ENCODE measurements at regions not wholly inside any gene's neighbourhood (a gene's known extent, or its start where the extent isn't known, plus 50 kb on each side); places are given as distances from the start of the nearest gene placed in this dataset.
A peak's percentile ranks its signal among the peaks of the same experiment; 100 is the strongest.

DNA sequence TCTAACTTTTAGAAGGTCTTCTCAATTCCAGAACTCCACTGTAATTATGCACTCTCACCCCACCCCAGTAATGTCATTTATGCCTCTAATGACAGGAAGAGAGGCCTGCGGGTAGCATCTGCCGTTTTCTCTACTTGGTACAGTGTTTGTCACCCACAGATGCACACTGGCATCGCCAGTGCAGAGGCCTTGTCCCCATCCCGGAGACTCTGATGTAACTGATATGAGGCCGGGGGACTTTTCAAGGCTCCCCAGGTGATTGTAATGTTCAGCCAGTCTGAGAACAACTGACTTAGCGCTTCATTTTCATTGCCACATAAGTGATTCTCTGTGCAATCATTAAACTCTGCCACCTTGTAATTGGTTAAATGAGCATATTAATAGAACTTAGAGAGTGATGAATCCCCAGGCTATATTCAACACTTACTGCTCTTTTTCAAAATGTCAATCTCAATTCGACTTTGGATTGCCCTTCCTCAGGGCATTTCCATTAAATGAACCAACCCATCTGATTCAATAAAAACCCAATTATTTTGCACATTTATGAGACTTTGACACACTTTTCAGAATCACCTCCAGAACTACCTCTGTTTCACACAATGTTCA is 113.2 kb downstream of the HERPUD2 start:
- DNase-seq: no peak

GRCh38 chr7:35576031-35576573 is 118.8 kb downstream of the HERPUD2 start:
- DNase-seq: no peak

GRCh38 chr7:35571611-35572240 is 123.2 kb downstream of the HERPUD2 start:
- DNase-seq: no peak

DNA sequence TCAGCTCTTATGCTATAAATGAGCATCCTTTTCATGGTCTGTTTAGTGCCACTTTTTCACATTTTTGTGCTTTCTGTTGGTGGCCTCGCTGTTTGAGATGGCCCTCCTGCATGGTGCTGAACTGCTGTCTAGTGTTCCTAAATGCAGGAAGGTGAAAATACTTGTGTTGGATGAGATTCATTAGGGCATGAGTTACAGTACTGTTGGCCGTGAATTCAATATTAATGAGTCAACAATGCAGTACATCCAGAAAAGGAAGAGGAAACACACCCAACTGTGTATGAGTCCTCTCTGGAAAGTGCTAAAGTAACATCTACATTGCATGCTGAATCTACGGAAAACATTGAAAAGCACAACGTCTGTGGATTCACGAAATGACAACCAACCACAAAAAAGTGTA is 124.0 kb downstream of the HERPUD2 start:
- DNase-seq: no peak

DNA sequence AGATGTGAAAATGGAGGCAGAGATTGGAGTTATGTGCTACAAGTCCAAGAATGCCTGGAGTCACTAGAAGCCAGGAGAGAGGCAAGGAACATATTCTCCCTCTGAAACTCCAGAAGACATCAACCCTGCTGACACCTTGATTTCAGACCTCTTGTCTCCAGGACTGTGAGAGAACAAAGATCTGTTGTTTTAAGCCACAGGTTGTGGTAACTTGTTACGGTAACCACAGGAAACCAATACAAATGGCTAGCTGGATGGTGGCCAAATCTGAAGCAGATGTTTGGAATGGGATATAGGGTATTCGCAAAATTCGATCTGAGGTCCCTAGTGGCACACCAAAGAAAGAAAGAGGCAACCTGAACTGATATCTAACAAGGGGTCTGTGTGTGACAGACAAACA is 129.0 kb downstream of the HERPUD2 start:
- DNase-seq: no peak

- no peak for DNase-seq
Measured at GRCh38 chr7:35558841-35559240, 136.1 kb downstream of the HERPUD2 start.

- no peak for DNase-seq
Measured at GRCh38 chr7:35556515-35557471, 138.1 kb downstream of the HERPUD2 start.

GRCh38 chr7:35555934-35556333 is 139.0 kb downstream of the HERPUD2 start:
- DNase-seq: no peak

- no peak for DNase-seq
Measured at GRCh38 chr7:35555386-35555785, 139.5 kb downstream of the HERPUD2 start.

GRCh38 chr7:35553519-35553918 is 141.4 kb downstream of the HERPUD2 start:
- DNase-seq: no peak

GRCh38 chr7:35552691-35553090 is 142.2 kb downstream of the HERPUD2 start:
- no peak for DNase-seq

GRCh38 chr7:35551321-35552081 is 143.4 kb downstream of the HERPUD2 start:
- no peak for DNase-seq

GRCh38 chr7:35550831-35551230 is 144.1 kb downstream of the HERPUD2 start:
- DNase-seq: no peak

DNA sequence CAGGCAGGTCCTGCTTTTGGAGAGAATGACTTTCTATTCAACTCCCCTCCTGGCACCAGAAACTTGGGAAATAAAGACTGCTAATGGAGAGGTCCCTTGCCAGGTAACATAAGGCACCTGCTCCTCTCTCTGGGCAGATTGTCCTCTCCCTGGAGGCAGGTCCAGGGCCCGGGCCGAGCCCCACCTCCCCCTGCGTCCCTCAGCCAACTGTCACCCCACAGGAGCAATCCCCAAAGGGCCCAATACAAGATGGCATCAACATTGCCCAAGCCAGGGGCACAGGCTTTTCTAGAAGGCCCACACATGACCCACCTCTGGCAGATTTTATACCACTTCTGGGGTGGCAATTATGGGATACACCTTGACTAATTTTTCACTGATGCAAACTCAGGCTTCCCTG is 145.2 kb downstream of the HERPUD2 start:
- no peak for DNase-seq

- DNase-seq: no peak
Measured at GRCh38 chr7:35548291-35548690, 146.6 kb downstream of the HERPUD2 start.

DNA sequence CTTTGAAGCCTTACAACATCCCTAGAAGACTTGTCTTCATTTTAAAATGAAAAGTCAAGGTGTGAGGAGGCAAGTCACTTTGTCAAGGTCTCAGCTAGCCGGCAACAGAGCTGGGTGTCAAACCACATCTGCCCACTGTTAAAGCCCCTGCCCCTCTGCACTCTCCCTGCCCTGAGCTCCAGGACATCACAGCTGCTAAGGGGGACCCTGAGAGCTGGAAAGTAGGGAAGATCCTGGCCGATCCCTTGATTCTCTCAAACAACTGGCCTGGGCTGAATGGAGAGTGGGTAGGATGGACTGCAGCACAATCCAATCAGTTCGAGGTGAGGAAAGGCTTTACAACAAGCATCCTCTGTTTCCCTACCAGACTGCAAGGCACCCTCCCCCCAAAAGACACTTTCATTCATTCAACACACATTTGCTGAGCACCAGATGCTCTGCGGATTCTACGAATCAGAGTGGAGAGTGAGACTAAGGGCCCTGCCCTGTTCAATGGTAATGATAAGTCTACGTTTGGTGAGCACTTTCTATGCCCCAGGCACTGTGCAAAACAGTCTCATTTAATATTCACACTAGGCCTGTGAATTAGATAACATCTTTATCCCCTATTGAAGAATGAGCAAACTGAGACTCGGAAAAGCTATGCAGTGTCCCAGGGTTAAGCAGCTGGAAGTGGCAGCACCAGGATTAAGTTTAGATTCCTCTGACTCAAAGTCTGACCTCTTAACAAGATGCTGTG is 148.1 kb downstream of the HERPUD2 start:
- no peak for DNase-seq

DNA sequence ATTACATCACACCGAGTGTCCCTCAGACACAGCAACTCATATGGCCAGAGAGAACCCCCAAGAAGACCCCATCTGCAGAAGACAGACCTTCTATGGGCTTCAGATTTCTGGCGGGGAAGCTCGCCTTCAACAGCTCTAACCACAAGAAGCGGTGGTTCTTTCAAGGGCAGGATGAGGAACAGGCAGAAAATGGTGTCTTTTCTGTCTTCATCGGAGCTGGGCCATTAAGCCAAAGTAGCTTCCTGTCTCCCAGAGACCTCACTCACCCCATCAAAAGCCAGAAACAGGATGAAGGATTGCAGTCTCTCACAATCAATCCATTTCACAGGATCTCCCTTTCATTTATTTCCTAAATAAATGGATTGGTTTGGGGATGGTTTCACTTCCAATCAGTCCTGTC is 149.1 kb downstream of the HERPUD2 start:
- no peak for DNase-seq

GRCh38 chr7:35544028-35544742 is 150.8 kb downstream of the HERPUD2 start:
- DNase-seq: no peak

DNA sequence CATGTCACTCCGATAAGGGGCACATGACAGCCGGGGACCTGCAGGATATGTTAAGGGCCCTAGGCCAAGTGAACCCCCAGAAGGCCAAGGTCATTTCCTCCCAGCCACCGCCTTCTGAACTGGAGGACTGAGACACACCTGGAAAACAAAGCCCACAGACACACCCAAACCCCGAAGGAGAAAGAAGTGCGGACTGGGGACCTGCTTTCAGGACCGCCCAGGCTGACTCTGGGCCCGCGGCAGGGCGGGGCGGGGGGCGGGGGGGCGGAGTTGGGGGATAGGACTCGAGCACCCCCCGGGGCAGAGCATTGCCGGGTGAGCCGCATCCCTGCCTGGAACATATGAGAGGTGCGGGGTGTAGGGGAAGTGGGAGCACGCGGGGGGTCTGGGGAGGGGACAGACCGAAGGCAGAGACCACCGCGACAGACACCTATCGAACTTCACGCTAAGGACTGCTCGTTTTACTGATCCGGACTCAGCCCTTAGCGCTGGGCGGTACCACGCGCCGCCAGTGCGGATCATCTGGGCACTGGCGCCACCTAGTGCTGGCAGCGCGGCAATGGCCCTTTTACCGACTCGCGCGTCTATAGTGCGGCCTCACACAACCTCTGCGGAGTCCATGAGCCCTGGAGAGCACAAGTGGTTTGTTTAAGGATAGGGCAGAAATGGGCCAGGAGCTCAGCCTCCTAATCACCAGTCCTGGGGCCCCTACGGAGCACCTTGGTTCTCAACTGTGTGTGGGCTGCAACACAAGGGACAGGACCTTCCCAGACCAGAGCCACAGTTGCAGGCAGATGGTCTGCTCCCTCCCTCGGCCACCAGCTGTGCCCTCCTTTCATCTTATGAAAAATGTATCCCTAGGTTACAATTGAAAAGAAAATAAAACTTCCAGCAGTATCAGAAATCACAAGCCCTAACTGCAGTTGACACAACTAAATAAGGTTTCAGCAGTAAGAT is 157.6 kb downstream of the HERPUD2 start:
- peak; percentile 81 for DNase-seq

GRCh38 chr7:35536396-35536826 is 158.5 kb downstream of the HERPUD2 start:
- no peak for DNase-seq

All from CD4-positive, alpha-beta T cell treated with Interleukin-6 for 4 hours (primary cell).